CD4-positive, alpha-beta T cell treated with Interleukin-15 for 4 hours (primary cell): ENCODE measurements at regions not wholly inside any gene's neighbourhood (a gene's known extent, or its start where the extent isn't known, plus 50 kb on each side); places are given as distances from the start of the nearest gene placed in this dataset.
"Not testable (repeated sequence)": the region's sequence is repeated elsewhere in the genome, so short reads cannot be mapped to it uniquely, and the experiment has no call there.

Experiments
- DNase-seq: peaks from one replicate; pipeline ENCODE4 v3.0.0-alpha.2; 2020; ENCODE audit warnings: low spot score

GRCh38 chr9:36521148-36521547, 51.5 kb upstream of the MELK start:
- no peak for DNase-seq

DNA sequence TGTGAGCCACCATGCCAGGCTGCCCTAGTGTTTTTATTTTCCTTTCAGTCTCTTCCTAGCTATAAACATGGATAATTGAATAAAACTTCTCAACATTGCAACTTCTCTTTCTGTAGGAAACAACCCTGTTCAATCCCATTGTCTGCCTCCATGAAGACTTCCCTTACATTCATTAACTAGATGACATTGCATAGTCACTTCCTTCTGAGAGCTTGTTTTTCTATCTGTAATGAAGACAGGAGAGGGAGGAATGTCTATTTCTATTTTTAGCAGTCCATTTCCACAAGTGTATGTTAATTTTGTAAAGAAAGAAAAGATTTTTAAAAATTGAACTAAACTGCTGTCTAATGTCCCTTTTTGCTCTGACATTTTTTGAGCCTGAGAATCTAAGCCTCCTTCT, 55.6 kb upstream of the MELK start:
- no peak for DNase-seq

DNA sequence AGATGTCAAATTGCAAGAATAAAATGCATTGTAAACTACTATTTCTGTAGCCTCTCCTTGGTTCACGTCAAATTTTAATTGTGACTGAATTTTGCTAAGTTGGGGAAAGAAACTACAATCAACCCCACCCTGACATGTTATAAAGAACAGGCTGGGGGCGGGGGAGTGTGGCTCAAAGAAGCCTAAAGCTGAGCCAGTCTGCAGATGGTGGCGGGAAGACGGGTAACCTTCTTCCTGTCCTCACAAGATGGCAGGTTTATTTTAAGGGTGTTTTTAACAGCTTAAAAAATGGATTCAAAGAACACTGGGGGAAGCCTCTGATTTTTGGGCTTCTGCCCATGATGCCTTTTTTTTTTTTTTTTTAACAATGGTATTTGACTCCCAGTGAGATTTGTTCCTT, 68.5 kb upstream of the MELK start:
- DNase-seq = no peak

DNA sequence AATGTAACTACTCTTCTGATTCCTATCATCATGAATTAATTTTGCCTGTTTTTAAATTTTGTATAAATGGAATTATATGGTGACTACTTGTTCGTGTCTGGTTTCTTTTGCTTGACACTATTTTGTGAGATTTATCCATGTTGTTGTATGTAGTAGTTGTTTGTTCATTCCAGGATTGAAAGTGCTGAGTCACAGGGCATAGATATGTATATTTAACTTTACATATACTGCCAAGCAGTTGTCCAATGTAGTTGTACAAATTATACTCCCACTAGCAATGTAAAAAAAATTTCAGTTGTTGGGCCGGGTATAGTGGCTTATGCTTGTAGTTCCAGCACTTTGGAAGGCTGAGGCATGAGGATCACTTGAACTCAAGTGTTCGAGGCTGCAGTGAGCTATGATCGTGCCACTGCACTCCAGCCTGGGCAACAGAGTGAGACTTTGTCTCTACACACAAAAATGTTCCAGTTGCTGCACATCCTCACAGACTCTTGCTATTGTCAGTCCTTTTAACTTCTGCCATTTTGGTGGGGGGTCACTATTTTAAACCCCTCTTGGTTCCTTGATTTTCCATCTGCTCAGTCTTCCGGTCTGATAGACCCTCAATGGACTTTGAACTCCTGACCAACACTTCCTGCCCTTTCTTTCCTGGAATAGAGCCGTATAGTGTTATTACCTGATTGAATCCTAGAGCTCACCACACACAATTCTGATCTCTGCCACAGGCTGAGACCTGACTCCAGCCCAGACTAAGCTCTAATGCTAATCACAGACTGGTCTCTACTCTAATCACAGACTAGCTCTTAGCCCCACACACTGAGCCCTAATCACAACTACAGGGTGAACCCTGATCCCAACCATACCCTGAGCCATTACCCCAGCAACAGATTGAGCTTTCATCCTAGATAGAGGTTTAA, 69.3 kb upstream of the MELK start:
- DNase-seq = no peak

DNA sequence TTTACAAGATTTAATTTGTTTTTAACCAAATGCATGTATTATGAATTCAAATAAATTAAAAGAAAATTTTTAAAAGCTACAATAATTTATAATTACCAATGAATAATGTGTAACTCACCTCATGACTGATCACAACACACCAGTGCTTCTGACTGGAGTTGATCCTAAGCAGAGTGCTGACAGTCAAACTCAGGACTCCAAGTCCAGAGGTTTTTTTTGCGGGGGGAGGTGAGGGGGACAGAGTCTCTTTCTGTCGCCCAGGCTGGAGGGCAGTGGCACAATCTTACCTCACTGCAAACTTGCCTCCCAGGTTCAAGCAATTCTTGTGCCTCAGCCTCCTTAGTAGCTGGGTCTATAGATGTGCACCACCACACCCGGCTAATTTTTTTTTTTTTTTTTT, 71.0 kb upstream of the MELK start:
- no peak for DNase-seq

DNA sequence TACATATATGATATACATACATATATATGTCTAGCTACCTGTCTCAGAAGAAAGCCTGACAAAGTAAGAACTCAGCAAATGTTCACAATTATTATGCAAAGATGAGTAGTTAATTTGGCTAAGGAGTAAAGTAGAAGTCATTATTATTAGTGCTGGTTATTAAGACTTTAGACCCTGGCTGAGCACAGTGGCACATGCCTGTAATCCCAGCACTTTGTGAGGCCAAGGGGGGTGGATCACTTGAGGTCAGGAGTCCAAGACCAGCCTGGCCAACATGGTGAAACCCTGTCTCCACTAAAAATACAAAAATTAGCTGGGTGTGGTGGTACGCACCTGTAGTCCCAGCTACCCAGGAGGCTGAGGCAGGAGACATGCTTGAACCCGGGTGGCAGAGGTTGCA, 71.8 kb upstream of the MELK start:
- DNase-seq = not testable (repeated sequence)

DNA sequence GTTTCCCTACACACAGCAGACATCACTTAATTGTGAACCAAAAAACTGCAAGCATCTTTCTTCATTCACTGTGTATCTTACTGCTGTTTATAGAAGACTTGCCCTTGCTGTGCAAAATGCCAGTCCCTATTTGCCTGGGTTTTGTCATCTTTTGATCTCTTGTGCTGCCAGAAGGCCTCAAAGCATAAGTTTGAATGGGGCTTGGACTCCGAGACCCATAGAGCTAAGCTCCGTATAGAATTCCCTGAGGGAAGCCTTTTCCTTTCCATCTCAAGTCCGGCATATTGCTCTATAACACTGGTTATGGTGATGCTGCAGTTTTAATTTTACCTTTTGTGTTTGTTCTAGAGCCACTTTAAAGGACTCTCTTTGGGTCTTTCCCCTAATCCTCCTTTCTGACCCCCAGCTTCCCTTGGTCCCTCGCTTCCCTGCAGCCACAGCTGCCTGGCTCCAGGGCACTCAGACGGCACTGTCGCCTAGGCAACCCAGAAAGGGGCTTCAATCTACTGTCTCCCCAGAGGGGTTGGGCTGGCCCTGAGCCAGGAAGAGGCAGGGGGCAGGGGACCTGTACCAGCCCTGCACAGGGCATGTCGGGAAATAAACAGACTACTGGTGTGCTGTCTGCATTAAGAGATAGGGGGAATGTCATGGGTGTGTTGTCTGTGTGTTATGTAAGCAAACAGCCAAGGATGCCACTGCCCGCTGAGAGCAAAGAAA, 73.4 kb upstream of the MELK start:
- DNase-seq = no peak

DNA sequence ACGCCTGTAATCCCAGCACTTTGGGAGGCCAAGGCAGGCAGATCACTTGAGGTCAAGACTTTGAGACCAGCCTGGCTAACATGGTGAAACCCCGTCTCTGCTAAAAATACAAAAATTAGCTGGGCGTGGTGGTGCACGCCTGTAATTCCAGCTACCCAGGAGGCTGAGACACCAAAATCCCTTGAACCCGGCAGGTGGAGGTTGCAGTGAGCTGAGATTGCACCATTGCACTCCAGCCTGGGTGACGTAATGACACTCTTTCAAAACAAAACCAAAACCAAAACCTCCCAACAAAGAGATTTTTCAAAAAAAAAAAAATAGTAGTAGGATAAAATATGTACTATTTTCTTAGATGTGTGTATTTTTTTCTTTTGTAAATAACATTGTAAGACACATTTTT, 79.1 kb upstream of the MELK start:
- peak; percentile 49 for DNase-seq

DNA sequence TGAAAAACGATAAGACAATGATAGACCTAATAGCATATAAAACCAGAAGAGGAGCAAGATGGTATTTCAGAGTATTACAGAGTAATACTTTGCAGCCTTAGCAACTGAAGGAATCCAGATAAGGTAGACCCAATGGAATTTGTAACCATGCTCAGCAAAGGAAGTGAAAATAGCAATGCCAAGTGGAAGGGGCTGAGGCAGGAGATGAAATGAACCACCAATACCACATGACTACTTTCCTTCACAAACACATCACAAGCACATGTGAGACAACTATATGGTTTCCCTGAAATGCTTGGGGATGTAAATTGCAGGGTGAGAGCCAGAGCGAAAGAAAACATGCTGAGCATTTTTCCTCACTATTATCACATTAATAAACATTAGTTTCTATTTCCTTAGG, 79.8 kb upstream of the MELK start:
- DNase-seq = peak; percentile 33

GRCh38 chr9:36489453-36489852, 83.2 kb upstream of the MELK start:
- no peak for DNase-seq

GRCh38 chr9:36488389-36488756, 84.3 kb upstream of the MELK start:
- no peak for DNase-seq

DNA sequence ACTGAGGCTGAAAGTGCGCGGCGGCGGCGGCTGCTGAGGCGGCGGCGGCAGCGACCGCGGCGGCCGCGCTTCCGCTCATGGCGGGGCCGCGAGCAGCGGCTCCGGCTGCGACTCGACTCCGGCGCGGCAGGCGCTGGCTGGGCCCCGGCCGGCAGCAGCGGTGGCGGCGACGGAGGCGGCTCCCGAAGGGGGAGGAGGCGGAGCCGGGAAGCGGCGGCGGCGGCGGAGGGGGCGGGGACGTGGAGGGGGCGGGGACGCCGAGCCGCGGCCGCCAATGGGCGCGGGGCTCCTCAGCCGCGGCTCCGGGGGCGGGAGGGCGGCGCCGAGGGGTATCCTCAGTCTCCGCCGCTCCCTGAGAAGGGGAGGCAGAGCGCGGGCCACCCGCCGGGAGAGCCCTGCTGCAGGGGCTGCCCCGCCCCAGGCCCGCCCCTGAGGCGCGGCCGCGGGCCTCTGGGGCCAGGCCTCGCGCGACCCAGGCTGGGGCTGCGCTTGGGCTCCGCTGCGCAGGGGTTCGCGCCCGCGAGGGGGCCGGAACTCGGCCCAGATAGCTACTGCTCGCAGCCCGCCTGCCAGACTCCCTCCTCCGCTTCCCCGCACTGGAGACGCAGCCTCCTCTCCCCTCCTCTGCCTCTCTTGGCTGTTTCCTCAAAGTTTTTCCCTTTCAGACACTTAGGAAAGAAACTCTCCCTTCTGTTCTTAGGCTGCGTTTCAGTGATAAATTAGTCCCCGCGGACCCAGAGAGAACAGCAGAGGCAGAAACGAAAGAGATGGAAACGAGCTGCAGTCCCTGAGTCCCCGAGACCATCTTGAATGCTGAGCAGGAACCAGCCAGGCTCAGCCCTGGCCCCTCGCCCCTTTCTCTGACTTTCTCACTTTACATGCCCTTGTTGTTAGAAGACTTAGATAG, 85.0 kb upstream of the MELK start:
- peak; percentile 93 for DNase-seq

- DNase-seq = peak; percentile 50
These were observed 85.7 kb upstream of the MELK start for GRCh38 chr9:36486933-36487481.

GRCh38 chr9:36486329-36486932, 86.3 kb upstream of the MELK start:
- no peak for DNase-seq

DNA sequence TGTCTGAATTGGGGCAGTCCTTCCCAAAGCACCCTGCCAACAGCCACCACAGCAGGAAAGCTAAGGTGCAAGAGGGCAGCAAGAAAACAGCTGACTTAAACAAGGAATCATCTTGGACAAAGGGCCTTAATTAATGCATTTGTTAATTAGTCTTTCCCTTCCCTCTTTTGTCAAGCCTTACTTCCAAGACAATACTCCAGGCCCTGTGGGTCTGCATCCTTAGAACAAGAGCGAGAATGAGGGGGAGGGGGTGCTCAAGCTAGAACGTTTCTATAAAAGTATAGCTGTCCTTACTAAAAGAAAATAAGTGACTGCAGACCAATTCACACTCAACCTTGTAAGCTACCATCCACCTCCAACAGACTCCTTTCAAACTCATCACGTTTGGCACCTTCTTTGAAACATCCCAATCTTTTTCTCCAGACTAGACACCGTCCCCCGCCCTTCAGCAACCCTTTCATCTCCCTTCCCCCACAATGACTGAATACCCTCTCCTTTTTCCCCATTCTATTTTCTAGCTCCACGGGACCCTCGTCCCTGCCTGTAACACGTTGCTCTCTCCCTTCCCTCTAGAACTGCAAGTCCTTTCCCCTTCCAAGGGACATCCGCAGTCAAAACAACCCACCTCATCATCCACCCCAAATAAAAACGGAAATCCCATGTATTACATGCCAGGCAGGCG, 85.7 kb upstream of the RNF38 start:
- DNase-seq = no peak

- DNase-seq = no peak
These were observed 84.1 kb upstream of the RNF38 start for GRCh38 chr9:36484124-36484523.

GRCh38 chr9:36479101-36479500, 79.0 kb upstream of the RNF38 start:
- no peak for DNase-seq

GRCh38 chr9:36471359-36471758, 71.3 kb upstream of the RNF38 start:
- no peak for DNase-seq

- peak; percentile 70 for DNase-seq
These were observed 70.7 kb upstream of the RNF38 start for GRCh38 chr9:36470643-36471290.

DNA sequence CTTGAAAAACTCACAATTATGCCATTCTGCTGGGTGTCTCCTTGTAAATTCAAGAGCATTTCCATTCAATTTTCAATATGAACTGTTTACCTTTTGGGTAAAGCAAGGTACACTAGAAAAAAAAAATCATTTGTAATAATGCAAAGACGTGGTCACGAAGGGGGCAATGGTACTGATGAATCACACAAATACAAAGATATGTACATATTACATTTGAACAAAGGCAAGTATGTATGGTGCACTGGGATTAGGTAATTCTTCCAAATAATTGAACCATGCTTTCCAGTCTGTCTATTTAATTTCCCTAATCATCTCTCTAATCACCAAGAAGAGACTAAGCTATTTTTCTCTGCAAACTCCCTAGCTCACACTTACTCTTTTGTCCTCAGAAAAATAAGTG, 63.4 kb upstream of the RNF38 start:
- DNase-seq = no peak

DNA sequence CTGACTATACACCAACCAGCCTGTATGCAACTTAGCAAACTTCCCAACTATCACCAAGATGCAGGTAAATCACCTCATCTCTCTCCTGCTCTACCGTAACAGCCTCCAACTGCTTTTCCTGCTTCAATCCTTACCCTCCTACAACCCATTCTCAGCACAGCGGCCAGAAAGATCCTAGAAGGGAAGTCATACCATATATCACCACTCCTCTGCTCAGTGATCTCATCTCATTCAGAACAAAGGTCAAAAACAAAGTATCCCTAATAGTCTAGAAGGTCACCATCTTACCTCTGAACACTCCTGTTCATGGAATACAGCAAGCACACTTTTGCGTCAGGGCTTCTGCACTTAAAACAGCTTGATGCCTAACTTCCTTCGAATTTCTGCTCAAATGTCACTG, 62.2 kb upstream of the RNF38 start:
- no peak for DNase-seq
